Prostate gland (tissue), 2 donors: ENCODE measurements at regions not wholly inside any gene's neighbourhood (a gene's known extent, or its start where the extent isn't known, plus 50 kb on each side); places are given as distances from the start of the nearest gene placed in this dataset.

Source experiments
- DNase-seq: peaks from one replicate; pipeline ENCODE4 v3.0.0-alpha.2; 2019; ENCODE audit warnings: low spot score
- H3K27ac ChIP-seq, 2 donors: fragments of 200-600 bp; sonication (generic); 2 replicates each; pipeline ENCODE4 v1.5.1; 2017 to 2019
- H3K27me3 ChIP-seq: fragments of 200-600 bp; sonication (generic); replicated peaks from 2 replicates; pipeline ENCODE4 v1.5.1; 2019; ENCODE audit not compliant: insufficient read depth
- H3K36me3 ChIP-seq, 2 donors: fragments of 200-600 bp; sonication (generic); 1 replicate in 1 of 2; 2 replicates in 1 of 2; pipeline versions ENCODE4 v1.5.1 to v1.8.1; 2017 to 2019
- H3K4me1 ChIP-seq: fragments of 200-600 bp; sonication (generic); replicated peaks from 2 replicates; pipeline ENCODE4 v1.5.1; 2019
- H3K4me3 ChIP-seq, 2 donors: fragments of 200-600 bp; sonication (generic); 2 replicates each; pipeline ENCODE4 v1.5.1; 2017 to 2019
- H3K9me3 ChIP-seq: fragments of 200-600 bp; sonication (generic); 2 replicates; pipeline ENCODE4 v1.5.1; 2017
- POLR2A ChIP-seq: fragments of 450-650 bp; IDR thresholded peaks from one replicate; pipeline ENCODE4 v1.6.1; 2016; ENCODE audit warnings: antibody characterized with exemption, mild to moderate bottlenecking
- POLR2AphosphoS5 ChIP-seq: sonication (generic); formaldehyde crosslinking; IDR thresholded peaks from one replicate; pipeline ENCODE4 v1.6.1; 2017; ENCODE audit warnings: antibody characterized with exemption
- WGBS: methylation state at CpG from one replicate; pipeline ENCODE4 v1.1.5; 2018; 5-methylcytosine and 5-hydroxymethylcytosine counted together
- intact Hi-C: fragments of 100-400 bp; cut with DNase I; formaldehyde crosslinking; loops from one replicate; pipeline ENCODE4 v1.14.2; 2022
- TF ChIP-seq, protein P1 (sequence below), 4 experiments: fragments of 200-600 bp in 2 of 4; fragments of 450-650 bp in 2 of 4; sonication (generic) in 2 of 4; IDR thresholded peaks; 1 replicate in 3 of 4; 2 replicates in 1 of 4; pipeline ENCODE4 v1.5.1; 2016 to 2019; ENCODE audit warnings: antibody characterized with exemption in 4 of 4, mild to moderate bottlenecking in 2 of 4, moderate library complexity in 2 of 4

DNA sequence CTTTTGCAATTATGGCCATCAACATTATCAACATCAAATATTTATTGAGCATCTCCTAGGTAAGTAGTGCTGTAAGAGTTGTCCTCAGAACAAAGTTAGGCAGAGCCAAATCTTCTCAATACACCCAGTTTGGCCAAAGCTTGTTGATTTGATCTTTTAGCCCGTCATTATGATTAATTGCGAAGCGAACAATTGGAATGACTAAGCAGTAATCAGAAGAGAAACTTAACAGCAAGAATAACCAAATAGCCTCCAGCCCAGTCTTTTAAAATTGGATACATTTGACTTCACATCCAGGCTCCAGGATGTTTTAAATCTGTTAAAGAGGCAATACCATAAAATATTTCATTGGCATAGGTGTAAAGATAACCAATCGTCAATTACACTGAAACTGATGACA lies 1156.0 kb downstream of the OLFM4 start:
- no peaks in the 10 kb centered on the region for H3K27me3 ChIP-seq
- no peak overlapping the region for H3K4me3 ChIP-seq
- no peak overlapping the region for H3K27ac ChIP-seq
- intact Hi-C loops: no loop called here
- no peaks in the 10 kb centered on the region for H3K36me3 ChIP-seq
- 38% methylated on average over 4 of the region's 4 CpGs for WGBS
- no peaks in the 10 kb centered on the region for H3K4me1 ChIP-seq
- H3K9me3 ChIP-seq: no peaks in the 10 kb centered on the region
- TF ChIP-seq POLR2A: no peak
- TF ChIP-seq, protein P1, sequence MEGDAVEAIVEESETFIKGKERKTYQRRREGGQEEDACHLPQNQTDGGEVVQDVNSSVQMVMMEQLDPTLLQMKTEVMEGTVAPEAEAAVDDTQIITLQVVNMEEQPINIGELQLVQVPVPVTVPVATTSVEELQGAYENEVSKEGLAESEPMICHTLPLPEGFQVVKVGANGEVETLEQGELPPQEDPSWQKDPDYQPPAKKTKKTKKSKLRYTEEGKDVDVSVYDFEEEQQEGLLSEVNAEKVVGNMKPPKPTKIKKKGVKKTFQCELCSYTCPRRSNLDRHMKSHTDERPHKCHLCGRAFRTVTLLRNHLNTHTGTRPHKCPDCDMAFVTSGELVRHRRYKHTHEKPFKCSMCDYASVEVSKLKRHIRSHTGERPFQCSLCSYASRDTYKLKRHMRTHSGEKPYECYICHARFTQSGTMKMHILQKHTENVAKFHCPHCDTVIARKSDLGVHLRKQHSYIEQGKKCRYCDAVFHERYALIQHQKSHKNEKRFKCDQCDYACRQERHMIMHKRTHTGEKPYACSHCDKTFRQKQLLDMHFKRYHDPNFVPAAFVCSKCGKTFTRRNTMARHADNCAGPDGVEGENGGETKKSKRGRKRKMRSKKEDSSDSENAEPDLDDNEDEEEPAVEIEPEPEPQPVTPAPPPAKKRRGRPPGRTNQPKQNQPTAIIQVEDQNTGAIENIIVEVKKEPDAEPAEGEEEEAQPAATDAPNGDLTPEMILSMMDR (IDR thresholded peaks at IDR 0.05): no peak
- no peak for TF ChIP-seq POLR2AphosphoS5
- DNase-seq: no peak

DNA sequence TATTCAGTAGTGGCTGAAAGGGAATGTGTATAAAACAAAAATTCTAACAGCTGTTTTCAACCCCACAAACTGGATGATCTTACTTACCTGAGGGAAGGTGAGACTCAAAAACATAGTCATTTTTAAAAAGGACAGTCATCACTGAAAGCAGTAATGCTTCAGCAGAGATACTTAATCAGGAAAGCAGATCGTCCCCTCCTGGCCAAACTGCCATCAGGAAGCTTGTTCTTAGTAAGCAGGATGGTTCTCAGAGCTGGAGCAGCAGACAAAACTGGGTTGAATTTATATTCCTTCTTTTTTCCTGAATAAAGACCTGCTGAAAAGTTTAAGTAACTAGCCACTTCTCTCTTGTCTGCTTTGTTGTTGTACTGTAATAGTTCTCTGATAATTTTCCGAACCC lies 1156.5 kb downstream of the OLFM4 start:
- Histone ChIP-seq H3K27me3 (no peaks in the 10 kb centered on the region), H3K4me1 (no peaks in the 10 kb centered on the region), H3K36me3 (no peaks in the 10 kb centered on the region), H3K4me3 (no peak overlapping the region), H3K9me3 (no peaks in the 10 kb centered on the region), H3K27ac (no peak overlapping the region)
- WGBS: 71% methylated on average over 2 of the region's 2 CpGs
- no peak for DNase-seq
- intact Hi-C loops: no loop called here
- TF ChIP-seq POLR2A (no peak), POLR2AphosphoS5 (no peak)
- TF ChIP-seq, protein P1 (IDR thresholded peaks at IDR 0.05): no peak

- TF ChIP-seq POLR2A: no peak
- TF ChIP-seq, protein P1 (IDR thresholded peaks at IDR 0.05): no peak
- TF ChIP-seq POLR2AphosphoS5: no peak
- no peak overlapping the region for H3K4me3 ChIP-seq
- H3K27ac ChIP-seq: no peak overlapping the region
- intact Hi-C loops: no loop called here
- no peaks in the 10 kb centered on the region for H3K27me3 ChIP-seq
- H3K4me1 ChIP-seq: no peaks in the 10 kb centered on the region
- no peaks in the 10 kb centered on the region for H3K36me3 ChIP-seq
- H3K9me3 ChIP-seq: no peaks in the 10 kb centered on the region
- no peak for DNase-seq
- 74% methylated on average over 1 of the region's 1 CpG for WGBS
Observed at GRCh38 chr13:54185785-54186184, 1157.2 kb downstream of the OLFM4 start.

DNA sequence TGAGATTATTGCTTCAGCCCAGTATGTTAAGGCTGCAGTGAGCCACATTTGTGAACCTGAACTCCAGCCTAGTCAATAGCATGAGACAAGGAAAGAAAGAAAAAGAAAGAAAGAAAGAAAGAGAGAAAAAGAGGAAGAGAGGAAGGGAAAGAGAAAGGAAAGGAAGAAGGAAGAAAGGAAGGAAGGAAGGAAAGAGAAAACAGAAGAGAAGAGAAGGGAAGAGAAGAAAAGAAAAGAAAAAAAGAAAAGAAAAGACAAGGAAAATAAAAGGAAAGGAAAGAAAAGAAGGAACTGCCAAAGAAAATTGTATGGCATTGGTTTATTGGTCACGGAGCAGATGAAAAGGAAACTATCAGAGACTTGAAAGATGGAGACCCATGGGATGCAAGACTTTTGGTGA lies 1158.8 kb downstream of the OLFM4 start:
- H3K4me1 ChIP-seq: no peaks in the 10 kb centered on the region
- WGBS: 100% methylated on average over 1 of the region's 1 CpG

More for the DNA sequence above, 1158.8 kb downstream of the OLFM4 start:
- H3K27ac ChIP-seq: no peak overlapping the region
- H3K27me3 ChIP-seq: no peaks in the 10 kb centered on the region
- H3K9me3 ChIP-seq: no peaks in the 10 kb centered on the region
- H3K36me3 ChIP-seq: no peaks in the 10 kb centered on the region
- TF ChIP-seq, protein P1 (IDR thresholded peaks at IDR 0.05): no peak
- TF ChIP-seq POLR2A (no peak), POLR2AphosphoS5 (no peak)
- intact Hi-C loops: no loop called here
- DNase-seq: no peak
- H3K4me3 ChIP-seq: no peak overlapping the region
